ENCODE measurements at regions not wholly inside any gene's neighbourhood (a gene's known extent, or its start where the extent isn't known, plus 50 kb on each side); places are given as distances from the start of the nearest gene placed in this dataset.
"Not testable (repeated sequence)": the region's sequence is repeated elsewhere in the genome, so short reads cannot be mapped to it uniquely, and the experiment has no call there.

- DNase-seq (ENCODE audit: low spot score) = no peak
Observed at GRCh38 chr1:189623336-189623735, 854.3 kb downstream of the BRINP3 start.

- no peak for DNase-seq (ENCODE audit: low spot score)
Observed at GRCh38 chr1:189627427-189627826, 850.2 kb downstream of the BRINP3 start.

- DNase-seq (ENCODE audit: low spot score) = no peak
Observed at GRCh38 chr1:189628857-189629256, 848.8 kb downstream of the BRINP3 start.

- no peak for DNase-seq (ENCODE audit: low spot score)
Observed at GRCh38 chr1:189633658-189634057, 844.0 kb downstream of the BRINP3 start.

- no peak for DNase-seq (ENCODE audit: low spot score)
Observed at GRCh38 chr1:189637041-189637440, 840.6 kb downstream of the BRINP3 start.

- not testable (repeated sequence) for DNase-seq (ENCODE audit: low spot score)
Observed at GRCh38 chr1:189644156-189644555, 833.5 kb downstream of the BRINP3 start.

GRCh38 chr1:189644970-189645369, 832.7 kb downstream of the BRINP3 start:
- DNase-seq (ENCODE audit: low spot score) = no peak

- peak; percentile 67 for DNase-seq (ENCODE audit: low spot score)
Observed at GRCh38 chr1:189646066-189646465, 831.6 kb downstream of the BRINP3 start.

GRCh38 chr1:189654906-189655305, 822.8 kb downstream of the BRINP3 start:
- DNase-seq (ENCODE audit: low spot score) = no peak

- no peak for DNase-seq (ENCODE audit: low spot score)
Observed at GRCh38 chr1:189656628-189657530, 820.8 kb downstream of the BRINP3 start.

- no peak for DNase-seq (ENCODE audit: low spot score)
Observed at GRCh38 chr1:189657715-189658114, 819.9 kb downstream of the BRINP3 start.

- peak; percentile 21 for DNase-seq (ENCODE audit: low spot score)
Observed at GRCh38 chr1:189658381-189658780, 819.3 kb downstream of the BRINP3 start.

- no peak for DNase-seq (ENCODE audit: low spot score)
Observed at GRCh38 chr1:189659731-189660130, 817.9 kb downstream of the BRINP3 start.

GRCh38 chr1:189662190-189662589, 815.5 kb downstream of the BRINP3 start:
- no peak for DNase-seq (ENCODE audit: low spot score)

GRCh38 chr1:189669846-189670245, 807.8 kb downstream of the BRINP3 start:
- DNase-seq (ENCODE audit: low spot score) = no peak

- no peak for DNase-seq (ENCODE audit: low spot score)
Observed at GRCh38 chr1:189673217-189673616, 804.4 kb downstream of the BRINP3 start.

- no peak for DNase-seq (ENCODE audit: low spot score)
Observed at GRCh38 chr1:189675712-189676244, 801.9 kb downstream of the BRINP3 start.

GRCh38 chr1:189678779-189679178, 798.9 kb downstream of the BRINP3 start:
- DNase-seq (ENCODE audit: low spot score) = no peak

- DNase-seq (ENCODE audit: low spot score) = no peak
Observed at GRCh38 chr1:189681252-189681919, 796.3 kb downstream of the BRINP3 start.

- no peak for DNase-seq (ENCODE audit: low spot score)
Observed at GRCh38 chr1:189682591-189682990, 795.1 kb downstream of the BRINP3 start.

GRCh38 chr1:189686288-189686687, 791.4 kb downstream of the BRINP3 start:
- no peak for DNase-seq (ENCODE audit: low spot score)

GRCh38 chr1:189693140-189693539, 784.5 kb downstream of the BRINP3 start:
- DNase-seq (ENCODE audit: low spot score) = no peak

GRCh38 chr1:189696297-189696696, 781.4 kb downstream of the BRINP3 start:
- DNase-seq (ENCODE audit: low spot score) = no peak

Measured in SK-N-DZ (cell line).